Activated CD8-positive, alpha-beta memory T cell treated with anti-CD3 and anti-CD28 coated beads, Interleukin-2, amount 50 U/mL, for 24 hours (primary cell): ENCODE measurements at regions not wholly inside any gene's neighbourhood (a gene's known extent, or its start where the extent isn't known, plus 50 kb on each side); places are given as distances from the start of the nearest gene placed in this dataset.
"Not testable (repeated sequence)": the region's sequence is repeated elsewhere in the genome, so short reads cannot be mapped to it uniquely, and the experiment has no call there.

ENCODE experiments used
- DNase-seq: peaks from one replicate; pipeline ENCODE4 v3.0.0-alpha.2; 2020; ENCODE audit errors: extremely low read depth

GRCh38 chr5:130331332-130331731 is 427.1 kb downstream of the CHSY3 start:
- DNase-seq = no peak

- no peak for DNase-seq
Measured at GRCh38 chr5:130324953-130325671, 420.8 kb downstream of the CHSY3 start.

DNA sequence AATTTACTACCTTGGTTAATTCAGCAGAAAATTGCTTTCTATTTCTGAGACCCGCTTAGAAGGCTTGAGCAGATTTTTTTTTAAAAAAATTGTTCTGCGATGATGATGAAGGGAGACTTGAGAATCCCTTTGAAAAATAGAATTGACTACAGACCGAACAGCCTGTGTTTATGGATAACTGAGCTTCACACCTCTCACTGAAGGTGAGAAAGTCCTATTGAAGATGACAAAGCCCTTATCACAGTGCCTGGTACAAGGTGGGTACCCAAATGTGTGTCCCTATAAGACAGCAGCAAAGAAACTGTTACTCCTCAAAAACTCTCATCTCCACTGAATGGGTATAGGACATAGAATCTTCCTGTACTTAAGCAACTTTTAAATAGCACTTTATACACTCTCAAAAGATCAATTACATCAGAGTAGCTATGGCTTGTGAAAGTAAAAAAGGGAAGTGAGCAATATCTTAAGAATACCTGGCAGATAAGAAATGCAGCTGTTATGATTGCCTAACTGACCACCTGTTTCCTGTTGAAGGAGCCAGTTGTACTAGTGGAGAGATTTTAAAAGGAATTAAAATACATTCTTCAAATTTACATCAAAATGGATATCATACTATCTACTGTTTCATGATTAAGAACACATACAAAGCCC is 419.7 kb downstream of the CHSY3 start:
- no peak for DNase-seq

- DNase-seq = no peak
Measured at GRCh38 chr5:130321931-130322330, 417.7 kb downstream of the CHSY3 start.

- DNase-seq = no peak
Measured at GRCh38 chr5:130316971-130317680, 412.9 kb downstream of the CHSY3 start.

DNA sequence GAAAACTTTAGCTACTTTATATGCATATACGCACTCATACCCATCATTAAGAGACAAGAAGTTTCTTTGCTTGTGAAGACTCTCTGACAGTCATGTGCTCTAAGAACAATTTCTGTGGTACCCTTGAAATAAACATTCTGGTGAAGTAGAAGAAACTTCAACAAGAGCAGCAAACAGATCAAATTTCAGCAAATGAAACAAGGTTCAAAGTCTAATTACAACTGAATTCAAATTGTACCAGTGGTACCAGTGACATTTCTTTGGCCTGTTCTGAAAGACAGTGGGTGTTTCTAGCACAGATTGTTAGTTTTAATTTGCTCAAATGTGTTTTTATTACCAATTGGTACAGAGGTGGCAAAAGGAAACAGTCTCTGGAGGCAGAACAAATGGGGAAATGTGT is 391.0 kb downstream of the CHSY3 start:
- DNase-seq = no peak

GRCh38 chr5:130294798-130295197 is 390.5 kb downstream of the CHSY3 start:
- DNase-seq = not testable (repeated sequence)

GRCh38 chr5:130290219-130290618 is 386.0 kb downstream of the CHSY3 start:
- no peak for DNase-seq

GRCh38 chr5:130289132-130290088 is 385.1 kb downstream of the CHSY3 start:
- DNase-seq = no peak

GRCh38 chr5:130287438-130287837 is 383.2 kb downstream of the CHSY3 start:
- no peak for DNase-seq

DNA sequence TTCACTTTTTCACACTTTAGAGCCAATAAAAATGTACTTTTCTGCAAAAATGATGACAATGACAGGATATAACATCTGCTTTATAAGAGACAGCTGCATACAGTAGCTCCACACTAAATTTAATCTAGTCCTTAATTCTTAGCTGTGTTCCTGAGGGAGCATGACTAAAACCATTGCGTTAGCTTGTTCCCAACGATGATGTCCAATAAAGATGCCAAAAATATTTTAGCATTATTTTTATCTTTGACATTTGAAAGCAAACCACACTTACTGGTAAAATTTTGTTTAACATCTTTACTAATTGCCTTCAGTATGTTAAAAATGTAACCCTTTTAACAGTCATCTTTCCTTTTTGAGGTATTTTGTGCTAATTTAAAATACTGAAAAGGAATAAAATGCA is 382.7 kb downstream of the CHSY3 start:
- no peak for DNase-seq

DNA sequence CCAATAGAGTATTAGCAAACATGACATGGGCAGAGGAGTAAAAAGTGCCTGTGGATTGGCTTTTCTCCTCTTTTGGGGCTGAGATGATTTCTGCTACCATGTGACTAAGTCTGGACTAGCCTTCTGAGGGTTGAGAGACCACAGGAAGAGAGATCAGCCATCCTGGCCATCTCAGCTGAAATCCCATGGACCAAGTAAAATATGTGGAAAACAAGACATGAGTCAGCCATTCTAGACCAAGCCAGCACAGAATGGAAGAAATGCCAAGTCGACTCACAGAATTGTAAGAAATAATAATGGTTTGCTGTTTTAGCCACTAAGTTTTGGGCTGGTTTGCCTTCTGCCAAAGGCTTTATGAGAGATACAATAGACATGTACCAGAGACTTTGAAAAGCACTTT is 377.8 kb downstream of the CHSY3 start:
- DNase-seq = no peak

GRCh38 chr5:130280528-130281217 is 376.4 kb downstream of the CHSY3 start:
- no peak for DNase-seq

DNA sequence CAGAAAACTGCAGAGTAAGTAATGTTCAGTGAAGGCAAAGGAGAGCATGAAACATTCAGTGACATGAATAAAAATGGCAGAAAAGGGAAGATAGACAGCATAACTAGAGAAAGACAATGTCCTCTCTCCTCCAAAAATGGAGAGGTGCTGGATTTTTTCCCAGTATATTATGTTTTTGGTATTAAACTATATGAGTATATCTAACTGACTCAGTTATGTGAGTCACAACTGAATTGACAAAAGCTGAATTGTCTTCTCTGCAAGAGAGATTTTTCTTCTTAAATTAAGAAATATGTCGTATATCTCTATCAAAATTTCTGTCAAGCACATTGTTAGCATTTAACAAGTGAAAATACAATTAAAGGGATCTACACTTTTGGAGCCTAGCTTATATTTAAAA is 375.1 kb downstream of the CHSY3 start:
- no peak for DNase-seq

DNA sequence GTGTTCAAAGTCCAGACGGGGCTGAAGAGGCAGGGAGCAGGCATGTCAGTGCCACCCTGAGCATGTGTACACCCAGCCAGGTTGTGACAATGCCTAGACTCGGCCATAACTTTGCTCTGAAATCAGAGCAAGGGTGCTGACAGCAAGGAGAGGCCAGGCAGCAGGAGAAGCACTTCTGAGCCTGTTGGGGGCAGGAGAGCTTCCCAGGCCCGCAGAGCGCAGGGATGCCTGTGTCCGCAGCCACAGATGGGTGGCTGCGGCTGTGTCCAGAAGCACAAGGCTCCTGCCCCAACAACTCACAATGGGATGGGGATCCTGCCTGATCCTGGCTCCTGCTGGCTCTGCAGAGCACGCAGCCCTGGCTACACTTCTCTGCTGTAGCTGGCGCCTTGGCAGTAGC is 373.9 kb downstream of the CHSY3 start:
- DNase-seq = no peak

DNA sequence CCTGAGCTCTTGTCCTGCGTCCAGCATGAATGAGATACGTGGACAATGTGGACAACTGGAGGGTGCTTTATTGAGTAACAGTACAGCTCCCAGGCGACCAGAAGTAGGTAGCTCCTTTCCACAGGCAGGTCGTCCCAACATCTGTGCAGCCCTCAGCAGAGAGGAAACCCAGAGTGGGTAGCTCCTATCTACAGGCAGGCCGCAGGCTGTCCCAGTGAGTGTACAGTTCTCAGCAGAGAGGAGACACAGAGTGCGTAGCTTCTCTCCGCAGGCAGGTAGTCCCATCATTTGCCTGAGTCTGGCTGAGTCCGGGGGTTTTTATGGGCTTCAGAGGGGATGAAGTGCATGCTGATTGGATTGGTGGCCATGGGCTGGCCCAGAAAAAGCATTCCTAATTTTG is 373.3 kb downstream of the CHSY3 start:
- DNase-seq = no peak

DNA sequence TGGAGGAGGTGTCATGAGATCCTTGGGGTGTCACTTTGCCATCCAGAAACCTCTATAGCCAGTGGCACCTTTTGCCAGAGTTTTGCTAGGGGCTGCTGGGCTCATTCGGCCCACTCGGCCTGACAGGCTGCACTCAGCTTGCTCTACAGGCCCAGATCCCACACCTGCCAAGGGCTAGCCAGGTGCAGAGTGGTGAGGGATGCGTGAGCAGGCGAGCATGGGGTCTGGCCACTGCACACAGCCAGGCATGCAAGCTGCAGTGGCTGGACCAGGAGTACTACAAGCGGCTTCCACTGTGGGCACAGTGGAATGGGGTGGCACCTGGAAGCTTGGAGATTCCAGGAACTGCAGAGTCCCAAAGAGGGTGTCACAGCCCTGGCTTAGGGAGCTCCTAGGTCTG is 372.7 kb downstream of the CHSY3 start:
- no peak for DNase-seq

GRCh38 chr5:130272837-130273236 is 368.6 kb downstream of the CHSY3 start:
- DNase-seq = no peak

GRCh38 chr5:130270786-130271185 is 366.5 kb downstream of the CHSY3 start:
- no peak for DNase-seq

DNA sequence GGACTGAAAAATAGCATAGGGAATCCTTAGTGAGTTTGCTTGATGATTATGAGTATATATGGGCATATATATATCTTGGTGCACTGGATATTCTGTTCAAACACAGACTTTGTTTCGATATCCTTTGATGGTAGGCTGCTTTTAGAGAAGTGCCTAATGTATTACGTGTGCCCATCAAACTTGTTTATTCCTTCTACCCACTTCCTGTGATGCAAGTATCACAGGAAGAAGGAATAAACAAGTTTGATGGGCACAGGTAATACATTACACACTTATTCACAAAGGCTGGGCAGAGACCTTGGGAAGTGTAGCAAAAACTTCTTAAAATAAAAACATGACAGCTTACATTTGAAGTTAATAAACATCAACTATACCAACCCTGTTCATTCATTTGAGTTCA is 364.2 kb downstream of the CHSY3 start:
- DNase-seq = no peak

- DNase-seq = no peak
Measured at GRCh38 chr5:130267926-130268325, 363.7 kb downstream of the CHSY3 start.
